ENCODE measurements at regions not wholly inside any gene's neighbourhood (a gene's known extent, or its start where the extent isn't known, plus 50 kb on each side); places are given as distances from the start of the nearest gene placed in this dataset.

DNA sequence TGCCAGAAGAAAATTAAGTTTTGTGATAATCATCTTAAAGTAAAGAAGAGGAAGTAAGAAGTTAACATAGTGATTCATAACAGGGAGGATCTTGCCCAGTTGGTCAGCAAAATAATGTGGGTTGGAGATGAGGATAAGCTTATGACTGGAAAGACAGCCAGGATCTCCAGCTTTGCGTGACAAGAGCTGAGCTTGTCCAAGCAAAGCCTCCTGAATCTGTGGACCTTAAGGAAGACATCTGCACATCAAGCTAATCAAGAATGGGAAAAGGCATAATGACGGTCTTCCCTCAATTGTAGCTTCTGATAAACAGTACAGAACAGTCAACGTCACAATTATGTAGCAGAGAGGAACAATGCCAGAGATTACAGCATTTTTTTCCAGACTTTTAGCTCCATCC, 744.7 kb upstream of the GOT2 start:
- TF ChIP-seq, protein P1, sequence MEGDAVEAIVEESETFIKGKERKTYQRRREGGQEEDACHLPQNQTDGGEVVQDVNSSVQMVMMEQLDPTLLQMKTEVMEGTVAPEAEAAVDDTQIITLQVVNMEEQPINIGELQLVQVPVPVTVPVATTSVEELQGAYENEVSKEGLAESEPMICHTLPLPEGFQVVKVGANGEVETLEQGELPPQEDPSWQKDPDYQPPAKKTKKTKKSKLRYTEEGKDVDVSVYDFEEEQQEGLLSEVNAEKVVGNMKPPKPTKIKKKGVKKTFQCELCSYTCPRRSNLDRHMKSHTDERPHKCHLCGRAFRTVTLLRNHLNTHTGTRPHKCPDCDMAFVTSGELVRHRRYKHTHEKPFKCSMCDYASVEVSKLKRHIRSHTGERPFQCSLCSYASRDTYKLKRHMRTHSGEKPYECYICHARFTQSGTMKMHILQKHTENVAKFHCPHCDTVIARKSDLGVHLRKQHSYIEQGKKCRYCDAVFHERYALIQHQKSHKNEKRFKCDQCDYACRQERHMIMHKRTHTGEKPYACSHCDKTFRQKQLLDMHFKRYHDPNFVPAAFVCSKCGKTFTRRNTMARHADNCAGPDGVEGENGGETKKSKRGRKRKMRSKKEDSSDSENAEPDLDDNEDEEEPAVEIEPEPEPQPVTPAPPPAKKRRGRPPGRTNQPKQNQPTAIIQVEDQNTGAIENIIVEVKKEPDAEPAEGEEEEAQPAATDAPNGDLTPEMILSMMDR (IDR thresholded peaks at IDR 0.05): no peak
- TF ChIP-seq POLR2A (IDR thresholded peaks at IDR 0.05): no peak
- no peak for TF ChIP-seq EP300 (IDR thresholded peaks at IDR 0.05; ENCODE audit: low read depth)
